M059J (cell line): ENCODE measurements at regions not wholly inside any gene's neighbourhood (a gene's known extent, or its start where the extent isn't known, plus 50 kb on each side); places are given as distances from the start of the nearest gene placed in this dataset.

Experiments used
- DNase-seq: peaks from one replicate; pipeline ENCODE4 v3.0.0-alpha.2; 2012; ENCODE audit warnings: low read depth

DNA sequence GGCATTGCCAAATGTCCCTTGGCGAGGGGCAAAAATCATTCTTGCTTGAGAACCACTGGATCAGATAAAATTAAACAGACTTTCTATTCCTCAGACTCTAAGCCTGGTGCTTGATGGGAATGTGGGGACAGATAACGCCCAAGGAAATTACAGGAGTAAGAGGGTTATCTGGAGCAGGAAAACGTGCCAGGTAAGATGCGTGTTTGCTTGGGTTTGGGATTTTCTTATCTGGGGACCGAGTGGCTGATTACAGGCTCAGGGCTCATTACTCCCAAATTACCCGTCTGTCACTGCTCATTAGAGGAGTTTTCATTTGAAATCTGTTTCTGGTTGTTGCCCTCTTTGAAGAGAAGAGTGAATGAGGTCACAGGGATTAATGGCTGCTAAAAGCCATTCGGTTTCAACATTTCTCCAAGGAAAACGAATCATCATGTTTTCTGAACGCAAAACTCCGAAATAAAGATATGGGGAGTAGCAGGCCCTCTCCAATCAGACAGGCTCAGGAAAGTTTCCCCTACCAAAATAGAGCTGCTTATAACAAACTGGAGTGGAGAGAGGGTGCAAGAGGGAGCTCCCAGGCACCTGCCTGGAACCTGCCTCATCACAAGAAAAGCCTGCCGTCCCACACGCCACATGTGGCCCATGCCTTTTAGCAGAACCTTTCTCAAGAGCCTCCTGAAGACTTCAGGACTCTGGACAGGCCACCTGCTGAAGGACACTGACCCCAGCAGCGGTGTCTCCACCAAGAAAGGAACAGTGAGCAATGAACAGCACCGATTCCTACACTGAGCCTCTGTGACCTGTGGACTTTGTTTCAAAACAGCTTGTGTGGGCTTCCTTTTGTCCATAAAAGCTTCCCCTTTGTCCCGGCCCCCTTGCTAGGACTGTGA, 136.4 kb downstream of the ICE1 start:
- DNase-seq = no peak

DNA sequence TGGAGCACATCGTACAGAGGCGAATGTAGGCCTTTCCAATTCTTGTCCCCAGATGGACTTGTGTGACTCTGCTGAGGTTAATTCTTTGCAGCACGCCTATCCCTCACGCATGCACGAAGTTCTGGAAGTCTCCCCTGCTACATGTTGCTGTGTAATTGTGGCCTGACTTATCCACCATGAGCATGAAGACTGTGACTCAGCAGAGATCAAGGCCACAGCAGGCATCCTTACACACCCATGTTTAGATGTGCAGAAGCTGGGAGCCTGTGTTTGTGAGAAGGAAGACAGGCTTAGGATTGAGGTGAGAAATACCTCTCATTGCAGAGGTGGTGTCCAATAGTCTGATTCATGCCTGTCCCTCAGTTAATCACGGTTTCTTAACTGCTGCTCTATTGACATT, 135.6 kb downstream of the ICE1 start:
- no peak for DNase-seq

- DNase-seq = no peak
Observed at GRCh38 chr5:5551499-5551898, 129.0 kb downstream of the ICE1 start.

GRCh38 chr5:5546408-5546807, 123.9 kb downstream of the ICE1 start:
- DNase-seq = no peak

- DNase-seq = no peak
Observed at GRCh38 chr5:5544094-5544663, 121.7 kb downstream of the ICE1 start.

DNA sequence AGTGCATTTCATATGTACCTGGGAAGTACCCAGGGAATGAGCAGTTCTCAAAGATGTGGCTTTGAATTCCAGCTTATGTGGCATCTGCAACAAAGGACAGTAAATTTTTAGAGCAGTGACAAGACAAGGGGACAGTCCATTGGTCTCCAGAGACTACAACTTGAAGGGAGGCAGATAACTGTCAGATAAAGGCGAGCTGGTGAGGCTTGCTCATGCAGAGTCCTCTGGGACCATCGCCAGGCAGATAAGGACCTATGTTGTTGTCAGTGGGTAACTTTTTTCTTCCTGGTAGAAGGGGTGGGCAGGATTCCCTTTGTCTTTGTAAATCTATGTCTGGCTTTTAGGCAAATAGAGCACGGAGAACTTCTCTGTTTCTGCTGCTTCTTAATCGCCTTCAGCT, 120.2 kb downstream of the ICE1 start:
- DNase-seq = no peak

- DNase-seq = no peak
Observed at GRCh38 chr5:5540065-5540464, 117.6 kb downstream of the ICE1 start.
